ENCODE measurements at regions not wholly inside any gene's neighbourhood (a gene's known extent, or its start where the extent isn't known, plus 50 kb on each side); places are given as distances from the start of the nearest gene placed in this dataset.

- no peak for TF ChIP-seq GABPA (IDR thresholded peaks at IDR 0.05; ENCODE audit: borderline replicate concordance, insufficient read depth, low read length)
- TF ChIP-seq EZH2 (IDR thresholded peaks at IDR 0.05; ENCODE audit: low read depth, low read length, severe bottlenecking) = no peak
- TF ChIP-seq POLR2A (IDR thresholded peaks at IDR 0.05; ENCODE audit: control extremely low read depth in 1 of 2, low read depth in 2 of 2, low read length in 2 of 2) = no peak
- TF ChIP-seq KDM1A (IDR thresholded peaks at IDR 0.05; ENCODE audit: borderline replicate concordance, low read length) = no peak
These were observed 1105.5 kb downstream of the TMEM121 start for GRCh38 chr14:106631879-106632278.

All from H1 (cell line).